WTC11 (cell line): ENCODE measurements at regions not wholly inside any gene's neighbourhood (a gene's known extent, or its start where the extent isn't known, plus 50 kb on each side); places are given as distances from the start of the nearest gene placed in this dataset.

Source experiments
- ATAC-seq: fragments of 200-7000 bp; cut with Tn5 transposase; 2 replicates; pipeline ENCODE4 v1.10.0; 2021; ENCODE audit warnings: mild to moderate bottlenecking, moderate library complexity
- CTCF ChIA-PET: fragments of 300-600 bp; sonication (Branson Sonifier 250); formaldehyde crosslinking; loops from one replicate; lab custom pipeline; 2021; ENCODE audit warnings: antibody characterized with exemption; lab: Charles Lee
- POLR2A ChIA-PET: fragments of 350-600 bp; sonication (Branson Sonifier 250); formaldehyde crosslinking; loops from one replicate; lab custom pipeline; 2021; ENCODE audit warnings: antibody characterized with exemption; lab: Charles Lee
- DNase-seq: peaks from one replicate; pipeline ENCODE4 v3.0.0; 2021; ENCODE audit warnings: low spot score
- H3K27ac Mint-ChIP-seq: 2 replicates; pipeline ENCODE4 v1.8.0; 2021; ENCODE audit warnings: mixed read lengths
- H3K27me3 Mint-ChIP-seq: 2 replicates; pipeline ENCODE4 v1.8.0; 2021; ENCODE audit warnings: low read depth, mild to moderate bottlenecking, moderate library complexity, mixed read lengths
- H3K36me3 Mint-ChIP-seq: 2 replicates; pipeline ENCODE4 v1.8.0; 2021; ENCODE audit warnings: mixed read lengths
- H3K4me1 Mint-ChIP-seq: 2 replicates; pipeline ENCODE4 v1.8.0; 2022; ENCODE audit warnings: mixed read lengths
- H3K4me3 Mint-ChIP-seq: 2 replicates; pipeline ENCODE4 v1.8.0; 2021; ENCODE audit warnings: mild to moderate bottlenecking, moderate library complexity, mixed read lengths
- H3K9me3 Mint-ChIP-seq: 2 replicates; pipeline ENCODE4 v1.8.0; 2021; ENCODE audit warnings: mixed read lengths
- CREM ChIP-seq: sonication (generic); formaldehyde crosslinking; IDR thresholded peaks from 2 replicates; pipeline ENCODE4 v1.8.1; 2022; ENCODE audit warnings: mild to moderate bottlenecking, missing genetic modification reagents, moderate library complexity
- ESRRA ChIP-seq: sonication (generic); formaldehyde crosslinking; IDR thresholded peaks from 2 replicates; pipeline ENCODE4 v1.8.1; 2022; ENCODE audit warnings: mild to moderate bottlenecking, missing genetic modification reagents, borderline replicate concordance
- ETV6 ChIP-seq: sonication (generic); formaldehyde crosslinking; IDR thresholded peaks from 2 replicates; pipeline ENCODE4 v1.8.1; 2022; ENCODE audit warnings: mild to moderate bottlenecking, missing genetic modification reagents
- MAX ChIP-seq: sonication (generic); formaldehyde crosslinking; IDR thresholded peaks from 2 replicates; pipeline ENCODE4 v1.8.0; 2022; ENCODE audit warnings: mild to moderate bottlenecking, missing genetic modification reagents
- NFYB ChIP-seq: sonication (generic); formaldehyde crosslinking; conservative IDR thresholded peaks from 2 replicates; pipeline ENCODE4 v1.8.0; 2022; ENCODE audit warnings: low read depth, missing genetic modification reagents
- NR1H2 ChIP-seq: sonication (generic); formaldehyde crosslinking; IDR thresholded peaks from 2 replicates; pipeline ENCODE4 v1.9.0; 2021; ENCODE audit warnings: mild to moderate bottlenecking, moderate library complexity, missing genetic modification reagents
- NR3C1 ChIP-seq: sonication (generic); formaldehyde crosslinking; conservative IDR thresholded peaks from 2 replicates; pipeline ENCODE4 v1.8.1; 2023; ENCODE audit warnings: low read depth, mild to moderate bottlenecking, missing genetic modification reagents
- PREB ChIP-seq: sonication (generic); formaldehyde crosslinking; IDR thresholded peaks from 2 replicates; pipeline ENCODE4 v1.8.1; 2022; ENCODE audit warnings: mild to moderate bottlenecking, missing genetic modification reagents, moderate library complexity, borderline replicate concordance
- RELA ChIP-seq: sonication (generic); formaldehyde crosslinking; IDR thresholded peaks from 2 replicates; pipeline ENCODE4 v1.8.1; 2022; ENCODE audit warnings: missing genetic modification reagents, mild to moderate bottlenecking, borderline replicate concordance
- TCF7 ChIP-seq: sonication (generic); formaldehyde crosslinking; IDR thresholded peaks from 2 replicates; pipeline ENCODE4 v1.8.0; 2022; ENCODE audit warnings: mild to moderate bottlenecking, low read depth, missing genetic modification reagents, moderate library complexity
- ZNF423 ChIP-seq: fragments of 250-450 bp; sonication (Bioruptor Pico); IDR thresholded peaks from 2 replicates; pipeline ENCODE4 v2.1.2; 2022; ENCODE audit warnings: mild to moderate bottlenecking, moderate library complexity
- ZNF425 ChIP-seq: fragments of 250-450 bp; sonication (Bioruptor Pico); conservative IDR thresholded peaks from 2 replicates; pipeline ENCODE4 v1.9.0; 2021; ENCODE audit warnings: mild to moderate bottlenecking
- ZNF532 ChIP-seq: fragments of 250-450 bp; sonication (Bioruptor Pico); IDR thresholded peaks from 2 replicates; pipeline ENCODE4 v1.9.0; 2021; ENCODE audit warnings: mild to moderate bottlenecking, borderline replicate concordance
- TF ChIP-seq, protein P1 (sequence below): sonication (generic); formaldehyde crosslinking; IDR thresholded peaks from 2 replicates; pipeline ENCODE4 v1.8.0; 2023; ENCODE audit warnings: missing genetic modification reagents, mild to moderate bottlenecking, borderline replicate concordance
- TF ChIP-seq, protein P2 (sequence below): sonication (generic); formaldehyde crosslinking; IDR thresholded peaks from 2 replicates; pipeline ENCODE4 v1.8.1; 2023; ENCODE audit warnings: mild to moderate bottlenecking, missing genetic modification reagents
- TF ChIP-seq, protein P3 (sequence below): sonication (generic); formaldehyde crosslinking; IDR thresholded peaks from 2 replicates; pipeline ENCODE4 v1.8.0; 2022; ENCODE audit warnings: mild to moderate bottlenecking, missing genetic modification reagents

DNA sequence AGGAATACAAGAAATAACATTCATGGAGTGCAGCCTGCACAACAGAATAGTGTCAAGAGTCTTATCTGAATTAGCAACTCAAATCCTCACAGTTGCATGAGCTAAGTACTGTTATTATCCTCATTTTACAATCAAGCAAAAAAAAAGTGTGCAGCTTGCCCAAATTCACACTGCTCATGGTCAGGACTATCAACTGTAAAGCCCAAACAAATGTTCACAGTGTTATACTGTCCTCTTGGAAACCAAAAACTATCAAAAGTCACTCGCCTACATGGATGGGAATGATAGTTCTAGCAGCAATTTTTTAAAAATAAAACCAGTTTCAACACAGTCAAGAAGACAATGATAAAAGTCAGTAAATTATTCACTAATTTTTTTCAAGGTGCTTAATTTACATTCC, 114.6 kb upstream of the HSF2 start (continued):
- TF ChIP-seq PREB (CRISPR knock-in tag) (no peak), TCF7 (CRISPR knock-in tag) (no peak), ZNF425 (CRISPR knock-in tag) (no peak), CREM (CRISPR knock-in tag) (no peak), ESRRA (CRISPR knock-in tag) (no peak), MAX (CRISPR knock-in tag) (no peak), ETV6 (no peak), NFYB (no peak)
- TF ChIP-seq, protein P1, sequence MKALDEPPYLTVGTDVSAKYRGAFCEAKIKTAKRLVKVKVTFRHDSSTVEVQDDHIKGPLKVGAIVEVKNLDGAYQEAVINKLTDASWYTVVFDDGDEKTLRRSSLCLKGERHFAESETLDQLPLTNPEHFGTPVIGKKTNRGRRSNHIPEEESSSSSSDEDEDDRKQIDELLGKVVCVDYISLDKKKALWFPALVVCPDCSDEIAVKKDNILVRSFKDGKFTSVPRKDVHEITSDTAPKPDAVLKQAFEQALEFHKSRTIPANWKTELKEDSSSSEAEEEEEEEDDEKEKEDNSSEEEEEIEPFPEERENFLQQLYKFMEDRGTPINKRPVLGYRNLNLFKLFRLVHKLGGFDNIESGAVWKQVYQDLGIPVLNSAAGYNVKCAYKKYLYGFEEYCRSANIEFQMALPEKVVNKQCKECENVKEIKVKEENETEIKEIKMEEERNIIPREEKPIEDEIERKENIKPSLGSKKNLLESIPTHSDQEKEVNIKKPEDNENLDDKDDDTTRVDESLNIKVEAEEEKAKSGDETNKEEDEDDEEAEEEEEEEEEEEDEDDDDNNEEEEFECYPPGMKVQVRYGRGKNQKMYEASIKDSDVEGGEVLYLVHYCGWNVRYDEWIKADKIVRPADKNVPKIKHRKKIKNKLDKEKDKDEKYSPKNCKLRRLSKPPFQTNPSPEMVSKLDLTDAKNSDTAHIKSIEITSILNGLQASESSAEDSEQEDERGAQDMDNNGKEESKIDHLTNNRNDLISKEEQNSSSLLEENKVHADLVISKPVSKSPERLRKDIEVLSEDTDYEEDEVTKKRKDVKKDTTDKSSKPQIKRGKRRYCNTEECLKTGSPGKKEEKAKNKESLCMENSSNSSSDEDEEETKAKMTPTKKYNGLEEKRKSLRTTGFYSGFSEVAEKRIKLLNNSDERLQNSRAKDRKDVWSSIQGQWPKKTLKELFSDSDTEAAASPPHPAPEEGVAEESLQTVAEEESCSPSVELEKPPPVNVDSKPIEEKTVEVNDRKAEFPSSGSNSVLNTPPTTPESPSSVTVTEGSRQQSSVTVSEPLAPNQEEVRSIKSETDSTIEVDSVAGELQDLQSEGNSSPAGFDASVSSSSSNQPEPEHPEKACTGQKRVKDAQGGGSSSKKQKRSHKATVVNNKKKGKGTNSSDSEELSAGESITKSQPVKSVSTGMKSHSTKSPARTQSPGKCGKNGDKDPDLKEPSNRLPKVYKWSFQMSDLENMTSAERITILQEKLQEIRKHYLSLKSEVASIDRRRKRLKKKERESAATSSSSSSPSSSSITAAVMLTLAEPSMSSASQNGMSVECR, result no peak

GRCh38 chr6:122285292-122285913, 114.0 kb upstream of the HSF2 start:
- Mint-ChIP-seq H3K27me3 (no peaks in the 10 kb centered on the region), H3K4me1 (peaks cover 10% of the 10 kb centered on the region; the same call in 1 of the 2 replicates), H3K36me3 (no peaks in the 10 kb centered on the region), H3K4me3 (no peak overlapping the region), H3K9me3 (peaks cover 11% of the 10 kb centered on the region; the same call in 1 of the 2 replicates), H3K27ac (peak overlapping the region; percentile 7; the same call in 1 of the 2 replicates)
- POLR2A ChIA-PET, result no interaction called here
- no peak for DNase-seq
- no peak for ATAC-seq
- CTCF ChIA-PET, result no interaction called here
- TF ChIP-seq NR1H2 (CRISPR knock-in tag), result no peak
- TF ChIP-seq RELA (CRISPR knock-in tag), result no peak
- no peak for TF ChIP-seq ZNF532 (CRISPR knock-in tag)
- TF ChIP-seq, protein P2, sequence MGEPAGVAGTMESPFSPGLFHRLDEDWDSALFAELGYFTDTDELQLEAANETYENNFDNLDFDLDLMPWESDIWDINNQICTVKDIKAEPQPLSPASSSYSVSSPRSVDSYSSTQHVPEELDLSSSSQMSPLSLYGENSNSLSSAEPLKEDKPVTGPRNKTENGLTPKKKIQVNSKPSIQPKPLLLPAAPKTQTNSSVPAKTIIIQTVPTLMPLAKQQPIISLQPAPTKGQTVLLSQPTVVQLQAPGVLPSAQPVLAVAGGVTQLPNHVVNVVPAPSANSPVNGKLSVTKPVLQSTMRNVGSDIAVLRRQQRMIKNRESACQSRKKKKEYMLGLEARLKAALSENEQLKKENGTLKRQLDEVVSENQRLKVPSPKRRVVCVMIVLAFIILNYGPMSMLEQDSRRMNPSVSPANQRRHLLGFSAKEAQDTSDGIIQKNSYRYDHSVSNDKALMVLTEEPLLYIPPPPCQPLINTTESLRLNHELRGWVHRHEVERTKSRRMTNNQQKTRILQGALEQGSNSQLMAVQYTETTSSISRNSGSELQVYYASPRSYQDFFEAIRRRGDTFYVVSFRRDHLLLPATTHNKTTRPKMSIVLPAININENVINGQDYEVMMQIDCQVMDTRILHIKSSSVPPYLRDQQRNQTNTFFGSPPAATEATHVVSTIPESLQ (CRISPR knock-in tag), result no peak
- TF ChIP-seq NR3C1 (CRISPR knock-in tag), result no peak
- TF ChIP-seq ZNF423 (CRISPR knock-in tag), result no peak
- TF ChIP-seq, protein P3, sequence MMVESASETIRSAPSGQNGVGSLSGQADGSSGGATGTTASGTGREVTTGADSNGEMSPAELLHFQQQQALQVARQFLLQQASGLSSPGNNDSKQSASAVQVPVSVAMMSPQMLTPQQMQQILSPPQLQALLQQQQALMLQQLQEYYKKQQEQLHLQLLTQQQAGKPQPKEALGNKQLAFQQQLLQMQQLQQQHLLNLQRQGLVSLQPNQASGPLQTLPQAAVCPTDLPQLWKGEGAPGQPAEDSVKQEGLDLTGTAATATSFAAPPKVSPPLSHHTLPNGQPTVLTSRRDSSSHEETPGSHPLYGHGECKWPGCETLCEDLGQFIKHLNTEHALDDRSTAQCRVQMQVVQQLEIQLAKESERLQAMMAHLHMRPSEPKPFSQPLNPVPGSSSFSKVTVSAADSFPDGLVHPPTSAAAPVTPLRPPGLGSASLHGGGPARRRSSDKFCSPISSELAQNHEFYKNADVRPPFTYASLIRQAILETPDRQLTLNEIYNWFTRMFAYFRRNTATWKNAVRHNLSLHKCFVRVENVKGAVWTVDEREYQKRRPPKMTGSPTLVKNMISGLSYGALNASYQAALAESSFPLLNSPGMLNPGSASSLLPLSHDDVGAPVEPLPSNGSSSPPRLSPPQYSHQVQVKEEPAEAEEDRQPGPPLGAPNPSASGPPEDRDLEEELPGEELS (CRISPR knock-in tag), result no peak
